Adrenal gland (tissue), 5 donors: ENCODE measurements at regions not wholly inside any gene's neighbourhood (a gene's known extent, or its start where the extent isn't known, plus 50 kb on each side); places are given as distances from the start of the nearest gene placed in this dataset.
"Not testable (repeated sequence)": the region's sequence is repeated elsewhere in the genome, so short reads cannot be mapped to it uniquely, and the experiment has no call there.

Experiments used
- CTCF ChIP-seq, 6 experiments: fragments of 450-650 bp in 4 of 6; fragments of 200-600 bp in 2 of 6; sonication (generic) in 1 of 6; IDR thresholded peaks; 1 replicate in 5 of 6; 2 replicates in 1 of 6; pipeline versions ENCODE4 v1.5.1 to v1.8.0; 2016 to 2021; ENCODE audit warnings: antibody characterized with exemption in 6 of 6, mild to moderate bottlenecking in 2 of 6, moderate library complexity in 1 of 6
- POLR2A ChIP-seq, 2 donors: fragments of 450-650 bp; IDR thresholded peaks; one replicate each; pipeline ENCODE4 v1.6.1; 2017; ENCODE audit warnings: antibody characterized with exemption in 2 of 2, mild to moderate bottlenecking in 2 of 2, moderate library complexity in 1 of 2
- donor health status: DM: no; HTN: no; CAD: no.

GRCh38 chr17:63025637-63026036 is 59.6 kb downstream of the TANC2 start:
- TF ChIP-seq CTCF, POLR2A (IDR thresholded peaks at IDR 0.05): not testable (repeated sequence)
